Natural killer cell (primary cell): ENCODE measurements at regions not wholly inside any gene's neighbourhood (a gene's known extent, or its start where the extent isn't known, plus 50 kb on each side); places are given as distances from the start of the nearest gene placed in this dataset.
"Not testable (repeated sequence)": the region's sequence is repeated elsewhere in the genome, so short reads cannot be mapped to it uniquely, and the experiment has no call there.

Experiments used
- ATAC-seq, 3 donors: fragments of 150-1000 bp in 2 of 3; fragments of 200-7000 bp in 1 of 3; cut with Tn5 transposase; 1 replicate in 1 of 3; 2 replicates in 2 of 3; pipeline ENCODE4 v1.10.0; 2021; ENCODE audit warnings: mild to moderate bottlenecking in 2 of 3, moderate library complexity in 2 of 3
- DNase-seq, 2 donors: peaks; one replicate each; pipeline versions ENCODE4 v3.0.0 to v3.0.0-alpha.2; 2013 to 2021; ENCODE audit warnings: mixed read lengths in 1 of 2
- H3K27ac ChIP-seq: one replicate; pipeline ENCODE4 v1.5.1; 2013; ENCODE audit warnings: mild to moderate bottlenecking, low read length
- H3K27me3 ChIP-seq: one replicate; pipeline ENCODE4 v1.6.1; 2013; ENCODE audit warnings: low read length; ENCODE audit not compliant: control insufficient read depth, insufficient read depth
- H3K36me3 ChIP-seq: one replicate; pipeline ENCODE4 v1.6.1; 2013; ENCODE audit warnings: low read length; ENCODE audit not compliant: control insufficient read depth, insufficient read depth
- H3K4me1 ChIP-seq: one replicate; pipeline ENCODE4 v1.6.1; 2013; ENCODE audit warnings: low read length; ENCODE audit not compliant: control insufficient read depth, insufficient read depth
- H3K4me3 ChIP-seq: one replicate; pipeline ENCODE4 v1.5.1; 2013; ENCODE audit warnings: low read length
- H3K9me3 ChIP-seq: one replicate; pipeline ENCODE4 v1.6.1; 2013; ENCODE audit warnings: low read length; ENCODE audit not compliant: control insufficient read depth, insufficient read depth
- H3K27ac Mint-ChIP-seq, 2 donors: one replicate each; pipeline ENCODE4 v1.8.0; 2022; ENCODE audit warnings: mild to moderate bottlenecking in 2 of 2, mixed read lengths in 2 of 2, moderate library complexity in 1 of 2
- H3K27me3 Mint-ChIP-seq, 2 donors: one replicate each; pipeline ENCODE4 v1.8.0; 2022; ENCODE audit warnings: low read depth in 2 of 2, mixed read lengths in 2 of 2
- H3K36me3 Mint-ChIP-seq: one replicate; pipeline ENCODE4 v1.8.0; 2022; ENCODE audit warnings: mixed read lengths
- H3K4me1 Mint-ChIP-seq, 2 donors: one replicate each; pipeline ENCODE4 v1.8.0; 2022; ENCODE audit warnings: mixed read lengths in 2 of 2
- H3K4me3 Mint-ChIP-seq: one replicate; pipeline ENCODE4 v1.8.0; 2022; ENCODE audit warnings: mild to moderate bottlenecking, moderate library complexity, mixed read lengths
- H3K9me3 Mint-ChIP-seq, 2 donors: one replicate each; pipeline ENCODE4 v1.8.0; 2022; ENCODE audit warnings: mixed read lengths in 2 of 2
- WGBS: methylation state at CpG from one replicate; pipeline ENCODE4 v1.1.7; 2013; ENCODE audit warnings: missing lambda C conversion rate; ENCODE audit not compliant: insufficient coverage; 5-methylcytosine and 5-hydroxymethylcytosine counted together
- intact Hi-C: fragments of 100-400 bp; cut with micrococcal nuclease; formaldehyde crosslinking; loops from one replicate; pipeline ENCODE4 v1.14.2; 2022

GRCh38 chr9:65386699-65387098, 101.7 kb upstream of the FOXD4L5 start:
- H3K27ac Mint-ChIP-seq, intact Hi-C loops, H3K4me3 Mint-ChIP-seq, H3K27me3 Mint-ChIP-seq, H3K36me3 ChIP-seq, H3K36me3 Mint-ChIP-seq, H3K4me1 Mint-ChIP-seq, H3K27me3 ChIP-seq, H3K4me1 ChIP-seq, H3K27ac ChIP-seq: not testable (repeated sequence)
- H3K4me3 ChIP-seq, result peak overlapping the region; percentile 31
- ATAC-seq, result peak; percentile 73 to 85 (median 79)
- H3K9me3 ChIP-seq, result peaks cover 10% of the 10 kb centered on the region
- WGBS, result 67% methylated on average over 28 of the region's 28 CpGs
- H3K9me3 Mint-ChIP-seq, result peaks cover 7 to 13% of the 10 kb centered on the region in 2 donors
- DNase-seq, result peak; percentile 51 to 86

DNA sequence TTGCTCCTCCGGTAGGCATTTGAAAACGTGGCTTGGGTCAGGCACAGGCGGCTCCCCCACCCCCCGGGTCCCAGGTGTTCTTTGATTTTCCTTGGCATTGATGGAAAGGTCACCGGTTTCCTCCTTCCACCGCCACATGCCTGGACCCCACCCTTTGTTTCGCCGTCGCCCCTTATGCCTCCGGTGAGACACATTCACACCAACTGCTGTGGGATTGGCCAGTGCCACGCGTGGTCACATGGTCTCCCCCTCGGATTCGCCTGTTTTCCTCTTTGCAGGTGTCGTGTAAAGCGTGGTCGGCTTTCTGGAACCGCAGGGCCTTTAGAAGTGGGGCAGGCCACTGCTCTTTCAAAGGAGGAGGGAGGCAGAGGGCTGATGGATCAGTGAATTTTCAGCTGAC, 101.2 kb upstream of the FOXD4L5 start:
- DNase-seq, H3K27ac Mint-ChIP-seq, H3K4me3 ChIP-seq, ATAC-seq, H3K4me1 ChIP-seq, intact Hi-C loops, H3K36me3 ChIP-seq, H3K27me3 Mint-ChIP-seq, H3K4me3 Mint-ChIP-seq, H3K36me3 Mint-ChIP-seq, H3K27ac ChIP-seq, H3K27me3 ChIP-seq, H3K4me1 Mint-ChIP-seq: not testable (repeated sequence)
- peaks cover 10% of the 10 kb centered on the region for H3K9me3 ChIP-seq
- H3K9me3 Mint-ChIP-seq, result peaks cover 7 to 13% of the 10 kb centered on the region in 2 donors
- WGBS, result 72% methylated on average over 18 of the region's 18 CpGs

DNA sequence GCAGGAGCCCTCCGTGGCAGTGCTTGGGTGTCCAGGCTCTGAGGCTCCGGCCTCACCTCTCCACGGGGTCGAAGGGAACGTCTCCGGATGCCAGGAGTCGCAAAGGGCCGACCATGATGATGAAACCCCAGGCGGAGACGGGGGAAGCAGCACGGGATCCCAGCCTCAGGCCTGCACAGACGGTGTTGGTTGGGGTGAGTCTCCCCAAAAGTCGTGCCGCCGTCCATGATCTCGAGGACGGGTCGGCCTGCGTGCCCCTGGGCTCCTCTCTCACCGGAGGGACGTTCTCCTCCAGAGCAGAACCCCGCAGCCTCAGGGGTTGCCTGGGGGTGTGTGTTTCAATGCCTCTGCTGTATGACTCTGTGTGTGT, 100.6 kb upstream of the FOXD4L5 start:
- 73% methylated on average over 22 of the region's 22 CpGs for WGBS
- H3K9me3 Mint-ChIP-seq, H3K27ac Mint-ChIP-seq: not testable (repeated sequence)

DNA sequence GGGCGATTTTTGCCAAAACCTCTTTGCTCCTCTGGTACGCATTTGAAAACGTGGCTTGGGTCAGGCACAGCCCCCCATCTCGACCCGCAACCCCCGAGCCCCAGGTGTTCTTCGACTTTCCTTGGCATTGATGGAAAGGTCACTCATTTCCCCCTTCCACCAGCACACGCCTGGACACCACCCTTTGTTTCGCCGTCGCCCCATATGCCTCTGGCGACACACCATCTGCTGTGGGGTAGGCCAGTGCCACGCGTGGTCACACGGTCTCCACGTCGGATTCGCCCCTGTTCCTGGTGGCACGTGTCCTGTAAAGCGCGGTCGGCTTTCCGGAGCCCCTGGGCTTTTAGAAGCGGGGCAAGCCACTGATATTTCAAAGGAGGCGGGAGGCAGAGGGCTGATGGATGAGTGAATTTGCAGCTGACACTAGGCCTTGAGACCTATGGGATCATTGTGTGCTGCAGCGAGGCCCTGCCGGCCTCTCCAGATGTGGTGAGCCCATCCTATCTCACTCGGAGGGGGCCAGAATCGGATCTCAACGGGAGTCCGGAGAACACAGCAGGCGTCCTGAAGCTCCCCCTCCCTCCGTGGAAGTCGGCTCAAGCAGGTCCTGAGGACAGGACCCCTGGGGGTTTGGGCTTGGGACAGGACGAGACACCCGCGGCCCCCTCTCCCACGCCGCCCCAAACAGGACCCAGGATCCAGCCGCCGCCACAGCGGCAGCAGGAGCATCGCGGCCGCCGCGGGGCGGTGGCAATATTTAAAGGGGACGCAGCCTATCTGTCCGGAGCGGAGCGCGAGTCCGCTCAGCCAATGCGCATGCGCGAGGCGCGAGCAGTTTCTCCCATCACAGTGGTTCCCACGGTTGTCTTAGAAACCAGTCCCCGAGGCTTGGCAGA, 100.0 kb upstream of the FOXD4L5 start:
- ATAC-seq, H3K27me3 Mint-ChIP-seq, DNase-seq, H3K9me3 Mint-ChIP-seq, H3K4me1 Mint-ChIP-seq, H3K4me3 ChIP-seq, H3K4me1 ChIP-seq, H3K4me3 Mint-ChIP-seq, H3K27ac ChIP-seq, intact Hi-C loops, H3K27me3 ChIP-seq, H3K27ac Mint-ChIP-seq, H3K36me3 Mint-ChIP-seq, H3K36me3 ChIP-seq: not testable (repeated sequence)
- H3K9me3 ChIP-seq, result peaks cover 10% of the 10 kb centered on the region
- 67% methylated on average over 61 of the region's 61 CpGs for WGBS

More for the DNA sequence above, 100.6 kb upstream of the FOXD4L5 start:
- H3K36me3 ChIP-seq, H3K27me3 Mint-ChIP-seq, intact Hi-C loops, H3K27ac ChIP-seq, H3K4me1 Mint-ChIP-seq, H3K27me3 ChIP-seq, H3K4me3 ChIP-seq, ATAC-seq, DNase-seq, H3K36me3 Mint-ChIP-seq, H3K4me1 ChIP-seq, H3K4me3 Mint-ChIP-seq: not testable (repeated sequence)
- H3K9me3 ChIP-seq, result peaks cover 10% of the 10 kb centered on the region

DNA sequence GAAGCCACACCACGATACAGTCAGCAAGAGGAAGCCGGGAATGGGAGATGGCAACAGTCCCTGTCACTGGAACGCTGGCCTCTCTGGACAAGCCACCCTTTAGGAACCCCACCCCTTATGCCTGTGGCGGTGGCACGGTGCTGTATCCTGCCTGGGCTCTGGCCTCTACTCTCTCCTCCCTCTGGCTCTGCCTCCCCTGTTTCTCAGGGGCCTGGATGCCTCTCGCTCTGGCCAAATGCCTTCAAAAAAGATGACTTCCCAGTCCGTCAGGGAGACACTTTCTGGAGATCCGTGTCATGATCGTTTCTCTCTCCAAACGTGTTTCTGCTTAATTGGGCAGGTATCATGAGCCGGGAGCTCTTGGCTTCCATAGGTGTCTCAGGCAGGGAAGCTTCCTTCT, 99.1 kb upstream of the FOXD4L5 start:
- H3K27ac Mint-ChIP-seq, H3K36me3 Mint-ChIP-seq, H3K4me1 ChIP-seq, H3K27me3 ChIP-seq, H3K36me3 ChIP-seq, intact Hi-C loops, H3K4me3 ChIP-seq, H3K9me3 Mint-ChIP-seq, H3K4me3 Mint-ChIP-seq, ATAC-seq, H3K4me1 Mint-ChIP-seq, H3K27me3 Mint-ChIP-seq, H3K27ac ChIP-seq, DNase-seq: not testable (repeated sequence)
- 71% methylated on average over 11 of the region's 11 CpGs for WGBS
- peaks cover 10% of the 10 kb centered on the region for H3K9me3 ChIP-seq

DNA sequence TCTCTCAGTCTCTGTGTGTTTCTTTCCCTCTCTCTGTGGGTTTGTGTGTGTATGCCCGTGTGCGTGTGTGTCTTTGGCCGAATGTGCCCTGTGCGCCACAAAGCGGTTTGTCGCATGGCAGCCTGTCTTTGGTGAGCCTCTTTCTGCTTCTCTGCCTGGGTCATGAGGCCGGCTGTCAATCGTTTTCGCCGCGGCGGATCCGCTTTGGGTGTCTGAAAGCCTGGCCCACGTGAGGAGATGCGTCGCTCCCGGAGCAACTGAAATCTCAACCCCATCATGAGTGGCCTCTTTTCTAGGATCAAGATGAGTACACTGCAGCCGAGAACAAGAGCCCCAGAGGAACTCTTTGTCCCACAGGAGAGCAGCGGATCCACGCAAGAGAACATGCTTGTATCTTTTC, 98.6 kb upstream of the FOXD4L5 start:
- H3K36me3 ChIP-seq, H3K4me3 ChIP-seq, H3K4me3 Mint-ChIP-seq, H3K27ac ChIP-seq, H3K27me3 Mint-ChIP-seq, H3K4me1 Mint-ChIP-seq, ATAC-seq, intact Hi-C loops, H3K9me3 Mint-ChIP-seq, H3K36me3 Mint-ChIP-seq, H3K27ac Mint-ChIP-seq, DNase-seq, H3K27me3 ChIP-seq, H3K4me1 ChIP-seq: not testable (repeated sequence)
- peaks cover 10% of the 10 kb centered on the region for H3K9me3 ChIP-seq
- 83% methylated on average over 19 of the region's 20 CpGs for WGBS

GRCh38 chr9:65382701-65383318, 97.8 kb upstream of the FOXD4L5 start:
- intact Hi-C loops, H3K36me3 ChIP-seq, H3K4me1 ChIP-seq, H3K36me3 Mint-ChIP-seq, H3K4me3 Mint-ChIP-seq, H3K4me1 Mint-ChIP-seq, H3K27ac Mint-ChIP-seq, H3K27ac ChIP-seq, DNase-seq, H3K4me3 ChIP-seq, ATAC-seq, H3K9me3 Mint-ChIP-seq, H3K27me3 ChIP-seq, H3K27me3 Mint-ChIP-seq: not testable (repeated sequence)
- peaks cover 10% of the 10 kb centered on the region for H3K9me3 ChIP-seq
- WGBS, result 58% methylated on average over 36 of the region's 38 CpGs
